Thyroid gland (tissue), 4 donors: ENCODE measurements at regions not wholly inside any gene's neighbourhood (a gene's known extent, or its start where the extent isn't known, plus 50 kb on each side); places are given as distances from the start of the nearest gene placed in this dataset.

Source experiments
- CTCF ChIP-seq, 6 experiments: fragments of 200-600 bp in 3 of 6; fragments of 450-650 bp in 3 of 6; sonication (generic) in 3 of 6; IDR thresholded peaks; one replicate each; pipeline ENCODE4 v1.5.1; 2016 to 2019; ENCODE audit warnings: antibody characterized with exemption in 6 of 6, mild to moderate bottlenecking in 2 of 6, inconsistent platforms in 1 of 6, moderate library complexity in 1 of 6
- POLR2A ChIP-seq, 2 donors: fragments of 450-650 bp; IDR thresholded peaks; one replicate each; pipeline ENCODE4 v1.6.1; 2017; ENCODE audit warnings: antibody characterized with exemption in 2 of 2, mild to moderate bottlenecking in 2 of 2, moderate library complexity in 1 of 2

DNA sequence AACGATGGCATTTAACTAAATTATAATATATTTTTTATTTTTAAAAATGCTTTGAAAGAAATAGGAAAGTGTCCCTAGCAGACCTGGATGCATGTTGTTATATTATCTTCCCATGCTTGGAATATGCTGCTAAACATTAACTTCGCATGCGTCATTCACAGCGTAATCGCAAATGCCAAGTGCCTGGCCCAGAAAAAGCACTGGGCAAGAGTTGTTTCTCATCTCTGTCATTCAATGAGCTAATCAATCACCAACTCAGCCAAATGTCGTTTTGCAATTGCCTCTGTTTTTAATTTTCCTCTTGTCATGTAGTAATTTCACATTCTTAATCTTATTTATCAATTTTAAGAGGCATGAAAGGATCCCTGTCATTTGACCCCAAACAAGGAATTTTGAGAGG lies 1421.9 kb downstream of the BRD1 start:
- TF ChIP-seq CTCF (IDR thresholded peaks at IDR 0.05) (no peak), POLR2A (IDR thresholded peaks at IDR 0.05) (no peak)
